SK-N-SH (cell line): ENCODE measurements at regions not wholly inside any gene's neighbourhood (a gene's known extent, or its start where the extent isn't known, plus 50 kb on each side); places are given as distances from the start of the nearest gene placed in this dataset.

ENCODE experiments used
- NRF1 ChIP-seq: IDR thresholded peaks from 2 replicates; pipeline ENCODE4 v1.6.1; 2012; ENCODE audit warnings: low read depth, mild to moderate bottlenecking, low read length
- TF ChIP-seq, protein P1 (sequence below): fragments of 200-600 bp; sonication (generic); IDR thresholded peaks from 2 replicates; pipeline ENCODE4 v1.6.1; 2017; ENCODE audit warnings: antibody characterized with exemption, mild to moderate bottlenecking, moderate library complexity

DNA sequence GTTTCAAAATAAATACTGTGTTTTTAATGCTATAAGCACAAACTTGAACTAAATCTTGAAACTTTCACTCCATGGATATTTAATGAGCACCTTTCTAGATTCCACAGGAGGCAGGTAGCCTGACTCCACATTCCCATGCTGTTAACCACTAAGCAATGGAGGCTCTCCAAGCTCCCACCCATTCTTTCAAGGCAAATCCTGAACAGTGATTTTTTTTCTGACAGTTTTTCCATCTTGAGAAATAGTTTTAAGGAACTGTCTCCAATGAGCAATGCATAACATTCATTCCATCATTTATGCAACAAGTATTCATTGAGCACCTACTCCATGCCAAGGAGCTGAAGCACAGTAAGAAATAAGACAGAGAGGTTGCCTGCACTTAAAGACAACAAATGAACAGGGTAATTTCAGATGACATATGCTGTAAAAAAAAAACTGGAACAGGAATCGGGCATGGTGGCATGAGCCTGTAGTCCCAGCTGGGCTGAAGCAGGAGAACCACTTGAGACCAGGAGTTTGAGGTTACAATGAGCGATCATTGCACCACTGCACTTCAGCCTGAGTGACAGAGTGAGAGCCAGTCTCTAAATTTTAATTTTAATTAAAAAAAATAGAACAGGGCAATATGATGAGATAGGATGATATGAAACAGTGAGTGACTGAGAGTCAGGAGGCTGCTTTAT lies 102.3 kb upstream of the CPSF6 start:
- TF ChIP-seq, protein P1, sequence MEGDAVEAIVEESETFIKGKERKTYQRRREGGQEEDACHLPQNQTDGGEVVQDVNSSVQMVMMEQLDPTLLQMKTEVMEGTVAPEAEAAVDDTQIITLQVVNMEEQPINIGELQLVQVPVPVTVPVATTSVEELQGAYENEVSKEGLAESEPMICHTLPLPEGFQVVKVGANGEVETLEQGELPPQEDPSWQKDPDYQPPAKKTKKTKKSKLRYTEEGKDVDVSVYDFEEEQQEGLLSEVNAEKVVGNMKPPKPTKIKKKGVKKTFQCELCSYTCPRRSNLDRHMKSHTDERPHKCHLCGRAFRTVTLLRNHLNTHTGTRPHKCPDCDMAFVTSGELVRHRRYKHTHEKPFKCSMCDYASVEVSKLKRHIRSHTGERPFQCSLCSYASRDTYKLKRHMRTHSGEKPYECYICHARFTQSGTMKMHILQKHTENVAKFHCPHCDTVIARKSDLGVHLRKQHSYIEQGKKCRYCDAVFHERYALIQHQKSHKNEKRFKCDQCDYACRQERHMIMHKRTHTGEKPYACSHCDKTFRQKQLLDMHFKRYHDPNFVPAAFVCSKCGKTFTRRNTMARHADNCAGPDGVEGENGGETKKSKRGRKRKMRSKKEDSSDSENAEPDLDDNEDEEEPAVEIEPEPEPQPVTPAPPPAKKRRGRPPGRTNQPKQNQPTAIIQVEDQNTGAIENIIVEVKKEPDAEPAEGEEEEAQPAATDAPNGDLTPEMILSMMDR, result no peak
- TF ChIP-seq NRF1, result no peak
